ENCODE measurements at regions not wholly inside any gene's neighbourhood (a gene's known extent, or its start where the extent isn't known, plus 50 kb on each side); places are given as distances from the start of the nearest gene placed in this dataset.
"Not testable (repeated sequence)": the region's sequence is repeated elsewhere in the genome, so short reads cannot be mapped to it uniquely, and the experiment has no call there.

GRCh38 chr13:81106348-81106747 lies 765.4 kb upstream of the SPRY2 start:
- H3K9me3 ChIP-seq = no peaks in the 10 kb centered on the region
- no peak overlapping the region for H3K4me3 ChIP-seq
- H3K9ac ChIP-seq (ENCODE audit: low read depth in 2 of 2, low read length in 2 of 2) = no peak overlapping the region
- TF ChIP-seq CTCF (IDR thresholded peaks at IDR 0.05) = no peak
- DNase-seq = peak; percentile 42
- intact Hi-C loops (cut with DNase I) = no loop called here
- no peaks in the 10 kb centered on the region for H3K36me3 ChIP-seq
- H3K4me1 ChIP-seq = no peaks in the 10 kb centered on the region
- H3K27ac ChIP-seq = no peak overlapping the region
- H3K27me3 ChIP-seq = no peaks in the 10 kb centered on the region

GRCh38 chr13:81104035-81104715 lies 763.2 kb upstream of the SPRY2 start:
- no peaks in the 10 kb centered on the region for H3K27me3 ChIP-seq
- no peak overlapping the region for H3K27ac ChIP-seq
- intact Hi-C loops (cut with DNase I) = no loop called here
- H3K9ac ChIP-seq (ENCODE audit: low read depth in 2 of 2, low read length in 2 of 2) = no peak overlapping the region
- no peaks in the 10 kb centered on the region for H3K4me1 ChIP-seq
- H3K4me3 ChIP-seq = no peak overlapping the region
- DNase-seq = no peak
- H3K9me3 ChIP-seq = no peaks in the 10 kb centered on the region
- H3K36me3 ChIP-seq = no peaks in the 10 kb centered on the region
- no peak for TF ChIP-seq CTCF (IDR thresholded peaks at IDR 0.05)

GRCh38 chr13:81102066-81102465 lies 761.1 kb upstream of the SPRY2 start:
- DNase-seq; H3K9me3 ChIP-seq; H3K27me3 ChIP-seq; H3K36me3 ChIP-seq; H3K4me1 ChIP-seq; H3K9ac ChIP-seq (ENCODE audit: low read depth in 2 of 2, low read length in 2 of 2); H3K4me3 ChIP-seq; intact Hi-C loops (cut with DNase I); H3K27ac ChIP-seq: not testable (repeated sequence)

GRCh38 chr13:81089371-81090157 lies 748.6 kb upstream of the SPRY2 start:
- no peaks in the 10 kb centered on the region for H3K4me1 ChIP-seq
- H3K9ac ChIP-seq (ENCODE audit: low read depth in 2 of 2, low read length in 2 of 2) = no peak overlapping the region
- H3K4me3 ChIP-seq = no peak overlapping the region
- H3K27me3 ChIP-seq = no peaks in the 10 kb centered on the region
- no peak for TF ChIP-seq CTCF (IDR thresholded peaks at IDR 0.05)
- H3K36me3 ChIP-seq = no peaks in the 10 kb centered on the region
- H3K27ac ChIP-seq = no peak overlapping the region
- H3K9me3 ChIP-seq = no peaks in the 10 kb centered on the region
- no peak for DNase-seq
- intact Hi-C loops (cut with DNase I) = no loop called here

- Histone ChIP-seq H3K4me3 (no peak overlapping the region), H3K4me1 (no peaks in the 10 kb centered on the region), H3K27ac (no peak overlapping the region), H3K9me3 (no peaks in the 10 kb centered on the region), H3K36me3 (no peaks in the 10 kb centered on the region), H3K27me3 (no peaks in the 10 kb centered on the region), H3K9ac (ENCODE audit: low read depth in 2 of 2, low read length in 2 of 2) (no peak overlapping the region)
- intact Hi-C loops (cut with DNase I) = no loop called here
- no peak for TF ChIP-seq CTCF (IDR thresholded peaks at IDR 0.05)
- DNase-seq = no peak
Measured at GRCh38 chr13:81080911-81081454, 740.1 kb upstream of the SPRY2 start.

GRCh38 chr13:81078048-81078447 lies 737.1 kb upstream of the SPRY2 start:
- Histone ChIP-seq H3K27ac (no peak overlapping the region), H3K9me3 (no peaks in the 10 kb centered on the region), H3K4me3 (no peak overlapping the region), H3K36me3 (no peaks in the 10 kb centered on the region), H3K9ac (ENCODE audit: low read depth in 2 of 2, low read length in 2 of 2) (no peak overlapping the region), H3K27me3 (no peaks in the 10 kb centered on the region), H3K4me1 (no peaks in the 10 kb centered on the region)
- no peak for DNase-seq
- TF ChIP-seq CTCF (IDR thresholded peaks at IDR 0.05) = no peak
- intact Hi-C loops (cut with DNase I) = no loop called here

GRCh38 chr13:81069822-81070221 lies 728.9 kb upstream of the SPRY2 start:
- H3K36me3 ChIP-seq; DNase-seq; H3K27me3 ChIP-seq; intact Hi-C loops (cut with DNase I); H3K4me3 ChIP-seq; H3K4me1 ChIP-seq; H3K27ac ChIP-seq; H3K9ac ChIP-seq (ENCODE audit: low read depth in 2 of 2, low read length in 2 of 2); H3K9me3 ChIP-seq: not testable (repeated sequence)

Measured in colonic mucosa (tissue), 4 donors.